GM19438 (cell line): ENCODE measurements at regions not wholly inside any gene's neighbourhood (a gene's known extent, or its start where the extent isn't known, plus 50 kb on each side); places are given as distances from the start of the nearest gene placed in this dataset.

ENCODE experiments used
- ATAC-seq: cut with Tn5 transposase; IDR thresholded peaks from one replicate; pipeline ENCODE4 v1.9.1; 2021; ENCODE audit warnings: low read depth; ENCODE audit not compliant: unreplicated experiment

- no peak for ATAC-seq
Observed at GRCh38 chr21:27301220-27301619, 334.3 kb upstream of the ADAMTS5 start.

GRCh38 chr21:27300770-27301169 is 333.9 kb upstream of the ADAMTS5 start:
- no peak for ATAC-seq

- ATAC-seq, result no peak
Observed at GRCh38 chr21:27298465-27298864, 331.6 kb upstream of the ADAMTS5 start.

GRCh38 chr21:27293239-27293638 is 326.4 kb upstream of the ADAMTS5 start:
- ATAC-seq, result no peak

- no peak for ATAC-seq
Observed at GRCh38 chr21:27292783-27293182, 325.9 kb upstream of the ADAMTS5 start.

GRCh38 chr21:27292229-27292628 is 325.3 kb upstream of the ADAMTS5 start:
- ATAC-seq, result no peak

GRCh38 chr21:27291006-27291405 is 324.1 kb upstream of the ADAMTS5 start:
- ATAC-seq, result no peak

GRCh38 chr21:27290028-27290427 is 323.1 kb upstream of the ADAMTS5 start:
- ATAC-seq, result no peak

- ATAC-seq, result no peak
Observed at GRCh38 chr21:27286760-27287159, 319.9 kb upstream of the ADAMTS5 start.

GRCh38 chr21:27277110-27277509 is 310.2 kb upstream of the ADAMTS5 start:
- ATAC-seq, result no peak

GRCh38 chr21:27275294-27275927 is 308.5 kb upstream of the ADAMTS5 start:
- ATAC-seq, result no peak

- ATAC-seq, result no peak
Observed at GRCh38 chr21:27269644-27270043, 302.8 kb upstream of the ADAMTS5 start.

GRCh38 chr21:27268290-27268689 is 301.4 kb upstream of the ADAMTS5 start:
- ATAC-seq, result no peak

- no peak for ATAC-seq
Observed at GRCh38 chr21:27265949-27266348, 299.1 kb upstream of the ADAMTS5 start.

- ATAC-seq, result no peak
Observed at GRCh38 chr21:27265492-27265891, 298.6 kb upstream of the ADAMTS5 start.

- no peak for ATAC-seq
Observed at GRCh38 chr21:27261676-27262075, 294.8 kb upstream of the ADAMTS5 start.

GRCh38 chr21:27260728-27261127 is 293.8 kb upstream of the ADAMTS5 start:
- no peak for ATAC-seq

GRCh38 chr21:27258742-27259448 is 292.0 kb upstream of the ADAMTS5 start:
- ATAC-seq, result no peak

- no peak for ATAC-seq
Observed at GRCh38 chr21:27257908-27258556, 291.1 kb upstream of the ADAMTS5 start.

GRCh38 chr21:27257226-27257625 is 290.3 kb upstream of the ADAMTS5 start:
- ATAC-seq, result no peak

GRCh38 chr21:27251752-27252151 is 284.9 kb upstream of the ADAMTS5 start:
- no peak for ATAC-seq

GRCh38 chr21:27250366-27250765 is 283.5 kb upstream of the ADAMTS5 start:
- no peak for ATAC-seq
